ENCODE measurements at regions not wholly inside any gene's neighbourhood (a gene's known extent, or its start where the extent isn't known, plus 50 kb on each side); places are given as distances from the start of the nearest gene placed in this dataset.

DNA sequence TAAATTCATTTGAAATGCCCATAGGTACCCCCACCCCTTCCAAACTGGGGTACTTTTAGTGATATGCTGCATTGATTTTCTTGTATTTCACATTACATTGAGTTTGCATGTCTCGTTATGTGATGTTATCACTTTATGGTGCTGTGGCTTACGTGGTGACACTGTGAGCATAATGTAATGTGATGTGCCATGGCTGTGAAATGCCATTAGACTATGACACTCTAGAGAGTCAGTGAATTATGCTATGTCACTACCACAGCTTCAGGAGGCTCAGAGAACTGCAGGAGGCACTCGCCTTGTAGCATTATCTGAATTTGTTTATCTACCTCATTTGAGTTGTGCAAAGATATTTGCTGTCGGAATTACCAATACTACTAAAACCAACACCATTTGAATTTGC is 590.1 kb upstream of the SLC10A2 start:
- Histone ChIP-seq H4K20me1 (ENCODE audit: low read length) (no peaks in the 10 kb centered on the region), H2AFZ (ENCODE audit: low read length) (no peak overlapping the region), H3F3A (ENCODE audit: low read length, unreplicated experiment) (no peaks in the 10 kb centered on the region), H3K9ac (ENCODE audit: low read length) (no peak overlapping the region), H3K4me3 (ENCODE audit: low read length) (no peak overlapping the region), H3K27ac (ENCODE audit: low read length) (no peak overlapping the region), H3K79me2 (ENCODE audit: low read length) (no peaks in the 10 kb centered on the region), H3K9me2 (replicated peaks; ENCODE audit: low read length) (no peaks in the 10 kb centered on the region), H3K36me3 (ENCODE audit: low read depth, low read length) (no peaks in the 10 kb centered on the region), H3K27me3 (ENCODE audit: low read length) (0 out of 2 replicates have a peak, but pooled peaks cover 26% of the 10 kb centered on the region), H3K4me2 (ENCODE audit: low read length) (no peak overlapping the region), H3K9me3 (ENCODE audit: low read length) (no peaks in the 10 kb centered on the region), H3K4me1 (ENCODE audit: insufficient read depth, low read length) (no peaks in the 10 kb centered on the region)
- BruUV-seq (replicated peaks): no TSS peak
- ATAC-seq: no peak
- POLR2A ChIA-PET (ENCODE audit: unreplicated experiment): no interaction called here
- no peak for DNase-seq
- intact Hi-C loops (cut with micrococcal nuclease): no loop called here
- TF ChIP-seq EZH2 (IDR thresholded peaks at IDR 0.05; ENCODE audit: low read length, unreplicated experiment) (no peak), EZH2phosphoT487 (IDR thresholded peaks at IDR 0.05; ENCODE audit: borderline replicate concordance, low read length) (no peak)
- TF ChIP-seq, protein P1, sequence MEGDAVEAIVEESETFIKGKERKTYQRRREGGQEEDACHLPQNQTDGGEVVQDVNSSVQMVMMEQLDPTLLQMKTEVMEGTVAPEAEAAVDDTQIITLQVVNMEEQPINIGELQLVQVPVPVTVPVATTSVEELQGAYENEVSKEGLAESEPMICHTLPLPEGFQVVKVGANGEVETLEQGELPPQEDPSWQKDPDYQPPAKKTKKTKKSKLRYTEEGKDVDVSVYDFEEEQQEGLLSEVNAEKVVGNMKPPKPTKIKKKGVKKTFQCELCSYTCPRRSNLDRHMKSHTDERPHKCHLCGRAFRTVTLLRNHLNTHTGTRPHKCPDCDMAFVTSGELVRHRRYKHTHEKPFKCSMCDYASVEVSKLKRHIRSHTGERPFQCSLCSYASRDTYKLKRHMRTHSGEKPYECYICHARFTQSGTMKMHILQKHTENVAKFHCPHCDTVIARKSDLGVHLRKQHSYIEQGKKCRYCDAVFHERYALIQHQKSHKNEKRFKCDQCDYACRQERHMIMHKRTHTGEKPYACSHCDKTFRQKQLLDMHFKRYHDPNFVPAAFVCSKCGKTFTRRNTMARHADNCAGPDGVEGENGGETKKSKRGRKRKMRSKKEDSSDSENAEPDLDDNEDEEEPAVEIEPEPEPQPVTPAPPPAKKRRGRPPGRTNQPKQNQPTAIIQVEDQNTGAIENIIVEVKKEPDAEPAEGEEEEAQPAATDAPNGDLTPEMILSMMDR (conservative IDR thresholded peaks at IDR 0.05; ENCODE audit: low read depth, low read length): no peak
- CTCF ChIA-PET: no interaction called here

DNA sequence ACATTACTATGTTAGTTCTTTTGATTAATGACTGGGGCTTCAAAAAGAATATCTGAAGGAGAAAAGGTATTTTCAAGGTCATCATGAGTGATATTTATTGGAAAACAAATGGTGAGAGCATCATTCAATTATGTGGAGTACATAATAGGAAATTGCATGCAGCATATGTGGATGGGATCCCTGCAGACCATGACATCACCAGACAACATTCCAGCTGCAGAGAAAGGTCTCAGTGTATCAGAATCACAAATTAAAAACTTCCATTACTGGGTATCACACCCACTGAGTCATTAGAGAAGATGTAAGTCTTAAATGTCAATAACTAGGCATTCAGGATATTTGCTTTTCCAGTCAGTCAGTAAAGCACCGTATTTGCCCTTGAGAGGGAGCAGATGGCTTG is 574.4 kb upstream of the SLC10A2 start:
- intact Hi-C loops (cut with micrococcal nuclease): no loop called here
- Histone ChIP-seq H3K9me2 (replicated peaks; ENCODE audit: low read length) (no peaks in the 10 kb centered on the region), H3K79me2 (ENCODE audit: low read length) (no peaks in the 10 kb centered on the region), H3K4me1 (ENCODE audit: insufficient read depth, low read length) (no peaks in the 10 kb centered on the region), H3K9ac (ENCODE audit: low read length) (no peak overlapping the region), H3K27me3 (ENCODE audit: low read length) (no peaks in the 10 kb centered on the region), H3K4me3 (ENCODE audit: low read length) (no peak overlapping the region), H4K20me1 (ENCODE audit: low read length) (no peaks in the 10 kb centered on the region), H2AFZ (ENCODE audit: low read length) (no peak overlapping the region), H3F3A (ENCODE audit: low read length, unreplicated experiment) (no peaks in the 10 kb centered on the region), H3K4me2 (ENCODE audit: low read length) (no peak overlapping the region), H3K36me3 (ENCODE audit: low read depth, low read length) (no peaks in the 10 kb centered on the region), H3K9me3 (ENCODE audit: low read length) (no peaks in the 10 kb centered on the region), H3K27ac (ENCODE audit: low read length) (no peak overlapping the region)
- no peak for DNase-seq
- ChIA-PET POLR2A (ENCODE audit: unreplicated experiment) (no interaction called here), CTCF (no interaction called here)
- BruUV-seq (replicated peaks): no TSS peak
- ATAC-seq: no peak
- TF ChIP-seq EZH2 (IDR thresholded peaks at IDR 0.05; ENCODE audit: low read length, unreplicated experiment) (no peak), EZH2phosphoT487 (IDR thresholded peaks at IDR 0.05; ENCODE audit: borderline replicate concordance, low read length) (no peak)
- TF ChIP-seq, protein P1 (conservative IDR thresholded peaks at IDR 0.05; ENCODE audit: low read depth, low read length): no peak

DNA sequence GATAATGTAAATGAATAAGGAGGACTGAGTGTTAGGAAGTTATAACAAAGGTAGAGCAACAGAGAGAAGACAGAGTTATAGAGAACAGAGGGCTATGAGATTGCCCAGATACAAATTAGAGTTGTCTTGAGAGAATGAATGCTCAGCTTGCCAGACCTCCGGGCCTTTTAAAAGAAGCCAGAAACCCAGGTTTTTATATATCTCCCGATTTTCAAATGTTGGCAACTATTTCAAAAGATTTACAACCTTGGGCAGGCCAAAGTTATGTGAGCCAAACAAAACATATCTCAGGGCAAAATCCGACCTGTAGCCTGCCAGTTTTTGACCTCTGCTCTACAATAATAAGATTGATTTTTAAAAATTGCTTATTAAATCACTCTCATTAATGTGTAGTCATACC is 573.1 kb upstream of the SLC10A2 start:
- Histone ChIP-seq H3K4me2 (ENCODE audit: low read length) (no peak overlapping the region), H3K79me2 (ENCODE audit: low read length) (no peaks in the 10 kb centered on the region), H3K4me1 (ENCODE audit: insufficient read depth, low read length) (no peaks in the 10 kb centered on the region), H3K9ac (ENCODE audit: low read length) (no peak overlapping the region), H4K20me1 (ENCODE audit: low read length) (no peaks in the 10 kb centered on the region), H2AFZ (ENCODE audit: low read length) (no peak overlapping the region), H3F3A (ENCODE audit: low read length, unreplicated experiment) (no peaks in the 10 kb centered on the region), H3K4me3 (ENCODE audit: low read length) (no peak overlapping the region), H3K9me3 (ENCODE audit: low read length) (no peaks in the 10 kb centered on the region), H3K9me2 (replicated peaks; ENCODE audit: low read length) (no peaks in the 10 kb centered on the region), H3K27me3 (ENCODE audit: low read length) (0 out of 2 replicates have a peak, but pooled peaks cover under 1% of the 10 kb centered on the region), H3K27ac (ENCODE audit: low read length) (no peak overlapping the region), H3K36me3 (ENCODE audit: low read depth, low read length) (no peaks in the 10 kb centered on the region)
- POLR2A ChIA-PET (ENCODE audit: unreplicated experiment): no interaction called here
- BruUV-seq (replicated peaks): no TSS peak
- TF ChIP-seq EZH2phosphoT487 (IDR thresholded peaks at IDR 0.05; ENCODE audit: borderline replicate concordance, low read length) (no peak), EZH2 (IDR thresholded peaks at IDR 0.05; ENCODE audit: low read length, unreplicated experiment) (no peak)
- TF ChIP-seq, protein P1 (conservative IDR thresholded peaks at IDR 0.05; ENCODE audit: low read depth, low read length): no peak
- DNase-seq (no peak), ATAC-seq (no peak)
- intact Hi-C loops (cut with micrococcal nuclease): no loop called here
- CTCF ChIA-PET: no interaction called here
